Esophagus muscularis mucosa (tissue), 4 donors: ENCODE measurements at regions not wholly inside any gene's neighbourhood (a gene's known extent, or its start where the extent isn't known, plus 50 kb on each side); places are given as distances from the start of the nearest gene placed in this dataset.

ENCODE experiments used
- CTCF ChIP-seq, 3 experiments: fragments of 200-600 bp in 2 of 3; fragments of 450-650 bp in 1 of 3; sonication (generic) in 2 of 3; IDR thresholded peaks; one replicate each; pipeline ENCODE4 v1.5.1; 2017 to 2019; ENCODE audit warnings: antibody characterized with exemption in 3 of 3, mild to moderate bottlenecking in 2 of 3, moderate library complexity in 1 of 3
- EP300 ChIP-seq: sonication (generic); formaldehyde crosslinking; IDR thresholded peaks from one replicate; pipeline ENCODE4 v1.6.1; 2017; ENCODE audit warnings: antibody characterized with exemption
- POLR2A ChIP-seq: fragments of 450-650 bp; IDR thresholded peaks from one replicate; pipeline ENCODE4 v1.6.1; 2017; ENCODE audit warnings: antibody characterized with exemption, moderate library complexity, mild to moderate bottlenecking, low read depth

DNA sequence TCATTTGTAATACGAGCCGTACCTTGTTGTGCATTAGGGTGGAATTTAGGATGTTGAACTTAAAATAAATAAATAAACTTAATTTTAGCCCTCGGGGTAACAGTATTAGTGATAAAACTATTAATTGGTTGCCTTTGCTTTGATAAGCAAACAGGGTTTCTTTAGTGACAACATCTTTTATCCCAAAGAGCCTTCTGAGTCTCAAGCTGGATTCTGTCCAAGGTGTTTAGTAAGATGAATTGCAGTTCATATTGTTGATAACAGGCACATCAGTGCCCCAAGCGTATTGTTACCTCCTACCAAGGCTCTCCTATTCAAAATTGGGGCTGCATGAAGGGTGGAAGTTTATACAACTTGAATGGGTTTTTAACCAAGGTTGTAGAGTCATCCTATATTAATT lies 144.4 kb upstream of the CELF2 start:
- TF ChIP-seq POLR2A (no peak), EP300 (no peak), CTCF (IDR thresholded peaks at IDR 0.05) (no peak)
